T-helper 17 cell (primary cell): ENCODE measurements at regions not wholly inside any gene's neighbourhood (a gene's known extent, or its start where the extent isn't known, plus 50 kb on each side); places are given as distances from the start of the nearest gene placed in this dataset.

Experiments
- ATAC-seq: fragments of 150-1000 bp; cut with Tn5 transposase; 2 replicates; pipeline ENCODE4 v1.10.0; 2021; ENCODE audit warnings: mild to moderate bottlenecking, moderate library complexity
- DNase-seq, 3 donors: peaks; one replicate each; pipeline versions ENCODE4 v3.0.0 to v3.0.0-alpha.2; 2020 to 2021
- H3K9me3 ChIP-seq: one replicate; pipeline ENCODE4 v1.7.0; 2013; ENCODE audit warnings: low read length, mild to moderate bottlenecking; ENCODE audit not compliant: control insufficient read depth, poor library complexity, severe bottlenecking
- H3K27ac Mint-ChIP-seq: one replicate; pipeline ENCODE4 v1.8.0; 2022; ENCODE audit warnings: mild to moderate bottlenecking, moderate library complexity, mixed read lengths
- H3K27me3 Mint-ChIP-seq: one replicate; pipeline ENCODE4 v1.8.0; 2022; ENCODE audit warnings: mixed read lengths
- H3K36me3 Mint-ChIP-seq: one replicate; pipeline ENCODE4 v1.8.0; 2022; ENCODE audit warnings: low read depth, mixed read lengths
- H3K4me1 Mint-ChIP-seq: one replicate; pipeline ENCODE4 v1.8.0; 2022; ENCODE audit warnings: mild to moderate bottlenecking, mixed read lengths
- H3K4me3 Mint-ChIP-seq: one replicate; pipeline ENCODE4 v1.8.0; 2022; ENCODE audit warnings: mild to moderate bottlenecking, moderate library complexity, mixed read lengths

- ATAC-seq (no peak), DNase-seq (no peak)
- no peak overlapping the region for H3K27ac Mint-ChIP-seq
- peaks cover 6% of the 10 kb centered on the region for H3K4me1 Mint-ChIP-seq
- H3K4me3 Mint-ChIP-seq, result no peak overlapping the region
- peaks cover 7% of the 10 kb centered on the region for H3K27me3 Mint-ChIP-seq
- H3K9me3 ChIP-seq, result no peaks in the 10 kb centered on the region
- no peaks in the 10 kb centered on the region for H3K36me3 Mint-ChIP-seq
Observed at GRCh38 chr9:126084696-126085095, 241.9 kb upstream of the MVB12B start.

GRCh38 chr9:126085170-126085569 is 241.5 kb upstream of the MVB12B start:
- Mint-ChIP-seq H3K27ac (no peak overlapping the region), H3K4me1 (peaks cover 6% of the 10 kb centered on the region), H3K27me3 (peaks cover 2% of the 10 kb centered on the region), H3K36me3 (no peaks in the 10 kb centered on the region), H3K4me3 (no peak overlapping the region)
- DNase-seq (no peak), ATAC-seq (no peak)
- no peaks in the 10 kb centered on the region for H3K9me3 ChIP-seq

- peaks cover 14% of the 10 kb centered on the region for H3K27me3 Mint-ChIP-seq
- no peak overlapping the region for H3K27ac Mint-ChIP-seq
- peaks cover 6% of the 10 kb centered on the region for H3K4me1 Mint-ChIP-seq
- DNase-seq, result no peak
- no peak overlapping the region for H3K4me3 Mint-ChIP-seq
- ATAC-seq, result no peak
- no peaks in the 10 kb centered on the region for H3K9me3 ChIP-seq
- peaks cover 2% of the 10 kb centered on the region for H3K36me3 Mint-ChIP-seq
Observed at GRCh38 chr9:126088336-126088735, 238.3 kb upstream of the MVB12B start.

GRCh38 chr9:126089789-126090188 is 236.8 kb upstream of the MVB12B start:
- Mint-ChIP-seq H3K4me3 (no peak overlapping the region), H3K27ac (no peak overlapping the region), H3K4me1 (no peaks in the 10 kb centered on the region), H3K36me3 (peaks cover 2% of the 10 kb centered on the region), H3K27me3 (peaks cover 14% of the 10 kb centered on the region)
- DNase-seq (no peak), ATAC-seq (no peak)
- H3K9me3 ChIP-seq, result no peaks in the 10 kb centered on the region

- Mint-ChIP-seq H3K27ac (no peak overlapping the region), H3K27me3 (peaks cover 19% of the 10 kb centered on the region), H3K4me3 (no peak overlapping the region), H3K4me1 (no peaks in the 10 kb centered on the region), H3K36me3 (peaks cover 5% of the 10 kb centered on the region)
- DNase-seq, result no peak
- H3K9me3 ChIP-seq, result no peaks in the 10 kb centered on the region
- no peak for ATAC-seq
Observed at GRCh38 chr9:126093771-126094170, 232.9 kb upstream of the MVB12B start.

GRCh38 chr9:126095546-126096190 is 231.0 kb upstream of the MVB12B start:
- Mint-ChIP-seq H3K4me1 (no peaks in the 10 kb centered on the region), H3K27ac (no peak overlapping the region), H3K4me3 (no peak overlapping the region), H3K36me3 (peaks cover 7% of the 10 kb centered on the region), H3K27me3 (peaks cover 33% of the 10 kb centered on the region)
- no peak for DNase-seq
- no peaks in the 10 kb centered on the region for H3K9me3 ChIP-seq
- no peak for ATAC-seq

GRCh38 chr9:126096340-126096739 is 230.3 kb upstream of the MVB12B start:
- H3K36me3 Mint-ChIP-seq, result peaks cover 4% of the 10 kb centered on the region
- no peaks in the 10 kb centered on the region for H3K4me1 Mint-ChIP-seq
- H3K27ac Mint-ChIP-seq, result no peak overlapping the region
- peaks cover 33% of the 10 kb centered on the region for H3K27me3 Mint-ChIP-seq
- no peak overlapping the region for H3K4me3 Mint-ChIP-seq
- DNase-seq (no peak), ATAC-seq (no peak)
- no peaks in the 10 kb centered on the region for H3K9me3 ChIP-seq

- no peak for DNase-seq
- no peaks in the 10 kb centered on the region for H3K4me1 Mint-ChIP-seq
- H3K36me3 Mint-ChIP-seq, result peaks cover 4% of the 10 kb centered on the region
- ATAC-seq, result no peak
- H3K9me3 ChIP-seq, result no peaks in the 10 kb centered on the region
- peaks cover 25% of the 10 kb centered on the region for H3K27me3 Mint-ChIP-seq
- H3K4me3 Mint-ChIP-seq, result no peak overlapping the region
- no peak overlapping the region for H3K27ac Mint-ChIP-seq
Observed at GRCh38 chr9:126097679-126098078, 228.9 kb upstream of the MVB12B start.

GRCh38 chr9:126106404-126106803 is 220.2 kb upstream of the MVB12B start:
- H3K9me3 ChIP-seq, result no peaks in the 10 kb centered on the region
- Mint-ChIP-seq H3K4me1 (no peaks in the 10 kb centered on the region), H3K4me3 (no peak overlapping the region), H3K27me3 (peaks cover 48% of the 10 kb centered on the region), H3K36me3 (no peaks in the 10 kb centered on the region), H3K27ac (no peak overlapping the region)
- ATAC-seq (no peak), DNase-seq (no peak)

- Mint-ChIP-seq H3K4me3 (no peak overlapping the region), H3K27ac (no peak overlapping the region), H3K27me3 (peaks cover 56% of the 10 kb centered on the region), H3K36me3 (no peaks in the 10 kb centered on the region), H3K4me1 (no peaks in the 10 kb centered on the region)
- DNase-seq, result no peak
- H3K9me3 ChIP-seq, result no peaks in the 10 kb centered on the region
- no peak for ATAC-seq
Observed at GRCh38 chr9:126107693-126108092, 218.9 kb upstream of the MVB12B start.

- H3K9me3 ChIP-seq, result no peaks in the 10 kb centered on the region
- Mint-ChIP-seq H3K27me3 (peaks cover 57% of the 10 kb centered on the region), H3K4me1 (peaks cover 2% of the 10 kb centered on the region), H3K27ac (no peak overlapping the region), H3K36me3 (peaks cover 3% of the 10 kb centered on the region), H3K4me3 (no peak overlapping the region)
- ATAC-seq (no peak), DNase-seq (no peak)
Observed at GRCh38 chr9:126108240-126108639, 218.4 kb upstream of the MVB12B start.

GRCh38 chr9:126109575-126109974 is 217.1 kb upstream of the MVB12B start:
- peaks cover 60% of the 10 kb centered on the region for H3K27me3 Mint-ChIP-seq
- H3K4me1 Mint-ChIP-seq, result peaks cover 2% of the 10 kb centered on the region
- peaks cover 5% of the 10 kb centered on the region for H3K36me3 Mint-ChIP-seq
- H3K4me3 Mint-ChIP-seq, result no peak overlapping the region
- H3K27ac Mint-ChIP-seq, result no peak overlapping the region
- H3K9me3 ChIP-seq, result no peaks in the 10 kb centered on the region
- DNase-seq, result no peak
- no peak for ATAC-seq

- H3K4me1 Mint-ChIP-seq, result peaks cover 2% of the 10 kb centered on the region
- peaks cover 5% of the 10 kb centered on the region for H3K36me3 Mint-ChIP-seq
- ATAC-seq, result no peak
- H3K9me3 ChIP-seq, result no peaks in the 10 kb centered on the region
- H3K27ac Mint-ChIP-seq, result no peak overlapping the region
- H3K27me3 Mint-ChIP-seq, result peaks cover 57% of the 10 kb centered on the region
- DNase-seq, result no peak
- no peak overlapping the region for H3K4me3 Mint-ChIP-seq
Observed at GRCh38 chr9:126111556-126111955, 215.1 kb upstream of the MVB12B start.

GRCh38 chr9:126112135-126112720 is 214.4 kb upstream of the MVB12B start:
- H3K4me1 Mint-ChIP-seq, result peaks cover 2% of the 10 kb centered on the region
- ATAC-seq, result no peak
- H3K36me3 Mint-ChIP-seq, result peaks cover 5% of the 10 kb centered on the region
- DNase-seq, result no peak
- H3K27me3 Mint-ChIP-seq, result peaks cover 57% of the 10 kb centered on the region
- no peaks in the 10 kb centered on the region for H3K9me3 ChIP-seq
- H3K4me3 Mint-ChIP-seq, result no peak overlapping the region
- H3K27ac Mint-ChIP-seq, result no peak overlapping the region
